Omental fat pad (tissue), 3 donors: ENCODE measurements at regions not wholly inside any gene's neighbourhood (a gene's known extent, or its start where the extent isn't known, plus 50 kb on each side); places are given as distances from the start of the nearest gene placed in this dataset.

Experiments
- ATAC-seq: fragments of 150-250 bp; one replicate; pipeline ENCODE4 v1.9.1; 2016; ENCODE audit warnings: mild to moderate bottlenecking, moderate library complexity; ENCODE audit not compliant: low FRiP score
- DNase-seq: peaks from one replicate; pipeline ENCODE4 v3.0.0-alpha.2; 2019; ENCODE audit warnings: low spot score
- CTCF ChIP-seq, 3 donors: fragments of 450-650 bp; IDR thresholded peaks; one replicate each; pipeline ENCODE4 v1.5.1; 2016 to 2017; ENCODE audit warnings: antibody characterized with exemption in 3 of 3, mild to moderate bottlenecking in 3 of 3, moderate library complexity in 2 of 3

- DNase-seq (no peak), ATAC-seq (no peak)
- no peak for TF ChIP-seq CTCF (IDR thresholded peaks at IDR 0.05)
These were observed 1577.2 kb upstream of the LRRTM3 start for GRCh38 chr10:65348637-65349036.

- no peak for DNase-seq
- no peak for TF ChIP-seq CTCF (IDR thresholded peaks at IDR 0.05)
- no peak for ATAC-seq
These were observed 1575.2 kb upstream of the LRRTM3 start for GRCh38 chr10:65350611-65351010.

- no peak for TF ChIP-seq CTCF (IDR thresholded peaks at IDR 0.05)
- ATAC-seq (no peak), DNase-seq (no peak)
These were observed 1570.6 kb upstream of the LRRTM3 start for GRCh38 chr10:65355141-65355680.

- no peak for DNase-seq
- ATAC-seq = no peak
- TF ChIP-seq CTCF (IDR thresholded peaks at IDR 0.05) = no peak
These were observed 1567.3 kb upstream of the LRRTM3 start for GRCh38 chr10:65358565-65358964.

- no peak for TF ChIP-seq CTCF (IDR thresholded peaks at IDR 0.05)
- ATAC-seq (no peak), DNase-seq (no peak)
These were observed 1565.3 kb upstream of the LRRTM3 start for GRCh38 chr10:65360497-65360896.

GRCh38 chr10:65365878-65366277 is 1560.0 kb upstream of the LRRTM3 start:
- no peak for DNase-seq
- no peak for ATAC-seq
- no peak for TF ChIP-seq CTCF (IDR thresholded peaks at IDR 0.05)

GRCh38 chr10:65367706-65368105 is 1558.1 kb upstream of the LRRTM3 start:
- ATAC-seq (no peak), DNase-seq (no peak)
- no peak for TF ChIP-seq CTCF (IDR thresholded peaks at IDR 0.05)
